ENCODE measurements at regions not wholly inside any gene's neighbourhood (a gene's known extent, or its start where the extent isn't known, plus 50 kb on each side); places are given as distances from the start of the nearest gene placed in this dataset.

DNA sequence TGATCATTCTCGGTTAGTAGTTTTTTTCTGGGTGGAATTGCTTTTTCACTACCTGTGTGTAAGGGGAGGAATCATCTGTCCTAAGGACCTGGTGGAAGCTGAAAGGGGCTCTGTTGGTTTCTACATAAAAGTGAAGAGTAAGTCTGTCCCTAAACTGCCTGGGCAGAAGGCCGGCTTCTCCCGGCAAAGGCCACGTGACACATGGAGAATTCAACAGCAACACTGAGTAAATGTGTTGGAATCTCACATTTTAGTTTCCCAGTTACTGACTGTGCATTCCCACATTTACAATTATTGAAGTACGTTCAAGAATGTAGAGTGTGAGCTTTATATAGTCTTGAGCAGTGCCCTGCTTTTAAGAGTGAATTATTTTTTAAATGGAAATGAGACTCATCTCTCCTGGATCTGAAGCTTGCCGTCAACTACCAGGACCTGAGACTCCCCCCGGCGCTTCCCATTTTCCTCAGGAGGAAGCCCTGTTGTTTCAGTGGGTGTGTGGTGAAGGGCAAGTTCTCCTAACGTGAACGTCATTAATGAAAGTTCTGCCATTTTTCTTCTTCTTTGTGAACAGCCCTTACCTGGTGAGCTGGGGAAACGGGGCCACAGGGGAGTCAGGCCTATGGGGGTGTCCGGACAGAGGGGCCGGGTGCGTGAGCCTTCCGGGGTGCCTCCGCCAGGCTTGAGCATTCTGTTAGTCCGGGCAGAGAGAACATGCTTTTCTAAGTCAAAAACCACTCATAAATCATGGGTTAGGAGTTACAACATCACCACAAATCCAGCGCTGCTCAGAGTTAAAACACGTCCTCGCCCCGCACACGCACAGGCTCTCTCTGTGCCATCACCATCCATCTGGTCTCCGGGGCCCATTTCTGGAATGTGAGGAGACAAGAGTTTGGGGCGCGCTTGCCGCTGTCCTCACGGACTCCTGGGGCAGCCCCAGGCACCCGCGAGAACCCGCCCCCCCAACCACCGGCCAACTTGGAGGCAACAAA, 56.6 kb upstream of the SMOC2 start:
- DNase-seq (ENCODE audit: low read depth, low spot score) (no peak), ATAC-seq (no peak)
- Histone ChIP-seq H3K36me3 (ENCODE audit: control insufficient read depth, insufficient read depth, low read length) (no peaks in the 10 kb centered on the region), H3K4me1 (ENCODE audit: control insufficient read depth, insufficient read depth, low read length) (no peaks in the 10 kb centered on the region), H3K9me3 (ENCODE audit: control insufficient read depth, insufficient read depth, low read depth, low read length) (no peaks in the 10 kb centered on the region), H3K27ac (ENCODE audit: low read length) (no peak overlapping the region), H3K27me3 (ENCODE audit: control insufficient read depth, insufficient read depth, low read length) (no peaks in the 10 kb centered on the region), H3K4me3 (ENCODE audit: low read depth in 2 of 2, low read length in 2 of 2) (no peak overlapping the region)
- in situ Hi-C loops (cut with HindIII; ENCODE audit: low pct_unique_long_range_greater_than_20kb, low sequenced_read_pairs) (no loop called here), intact Hi-C loops (cut with micrococcal nuclease; ENCODE audit: unreplicated experiment) (no loop called here)
- BruUV-seq (replicated peaks), result no TSS peak
- TF ChIP-seq REST (IDR thresholded peaks at IDR 0.05; ENCODE audit: insufficient read depth in 1 of 2, low read depth in 2 of 2, low read length in 1 of 2) (no peak), SIN3A (IDR thresholded peaks at IDR 0.05; ENCODE audit: borderline replicate concordance, insufficient read depth, low read depth, low read length) (no peak), CTCF (IDR thresholded peaks at IDR 0.05) (no peak), TCF7L2 (IDR thresholded peaks at IDR 0.05; ENCODE audit: low read depth, low read length) (no peak)
- ChIA-PET POLR2A (no interaction called here), CTCF (no interaction called here)

- POLR2A ChIA-PET, result no interaction called here
- intact Hi-C loops (cut with micrococcal nuclease; ENCODE audit: unreplicated experiment) (no loop called here), in situ Hi-C loops (cut with HindIII; ENCODE audit: low pct_unique_long_range_greater_than_20kb, low sequenced_read_pairs) (no loop called here)
- no peaks in the 10 kb centered on the region for H3K27me3 ChIP-seq (ENCODE audit: control insufficient read depth, insufficient read depth, low read length)
- H3K27ac ChIP-seq (ENCODE audit: low read length), result no peak overlapping the region
- DNase-seq (ENCODE audit: low read depth, low spot score) (no peak), ATAC-seq (no peak)
- TF ChIP-seq POLR2AphosphoS5 (IDR thresholded peaks at IDR 0.05; ENCODE audit: low read depth, low read length) (no peak), REST (IDR thresholded peaks at IDR 0.05; ENCODE audit: insufficient read depth in 1 of 2, low read depth in 2 of 2, low read length in 1 of 2) (no peak), SIN3A (IDR thresholded peaks at IDR 0.05; ENCODE audit: borderline replicate concordance, insufficient read depth, low read depth, low read length) (no peak), CTCF (IDR thresholded peaks at IDR 0.05) (no peak), TCF7L2 (IDR thresholded peaks at IDR 0.05; ENCODE audit: low read depth, low read length) (no peak)
- CTCF ChIA-PET, result no interaction called here
- no peaks in the 10 kb centered on the region for H3K36me3 ChIP-seq (ENCODE audit: control insufficient read depth, insufficient read depth, low read length)
- no TSS peak for BruUV-seq (replicated peaks)
- H3K9me3 ChIP-seq (ENCODE audit: control insufficient read depth, insufficient read depth, low read depth, low read length), result no peaks in the 10 kb centered on the region
- no peaks in the 10 kb centered on the region for H3K4me1 ChIP-seq (ENCODE audit: control insufficient read depth, insufficient read depth, low read length)
- H3K4me3 ChIP-seq (ENCODE audit: low read depth in 2 of 2, low read length in 2 of 2), result no peak overlapping the region
Measured at GRCh38 chr6:168385037-168385759, 55.8 kb upstream of the SMOC2 start.
